ENCODE measurements at regions not wholly inside any gene's neighbourhood (a gene's known extent, or its start where the extent isn't known, plus 50 kb on each side); places are given as distances from the start of the nearest gene placed in this dataset.

GRCh38 chr1:222331340-222331739 is 216.6 kb downstream of the HHIPL2 start:
- peaks cover 13% of the 10 kb centered on the region for H3K27me3 ChIP-seq (ENCODE audit: low read depth)
- no peaks in the 10 kb centered on the region for H3K4me1 ChIP-seq
- no peak for TF ChIP-seq CTCF (IDR thresholded peaks at IDR 0.05; ENCODE audit: borderline replicate concordance)
- no peak overlapping the region for H3K4me3 ChIP-seq
- H3K36me3 ChIP-seq = no peaks in the 10 kb centered on the region
- H3K9me3 ChIP-seq (replicated peaks) = no peaks in the 10 kb centered on the region
- no peak overlapping the region for H3K27ac ChIP-seq (replicated peaks)
- DNase-seq = no peak
- intact Hi-C loops (cut with micrococcal nuclease) = no loop called here

DNA sequence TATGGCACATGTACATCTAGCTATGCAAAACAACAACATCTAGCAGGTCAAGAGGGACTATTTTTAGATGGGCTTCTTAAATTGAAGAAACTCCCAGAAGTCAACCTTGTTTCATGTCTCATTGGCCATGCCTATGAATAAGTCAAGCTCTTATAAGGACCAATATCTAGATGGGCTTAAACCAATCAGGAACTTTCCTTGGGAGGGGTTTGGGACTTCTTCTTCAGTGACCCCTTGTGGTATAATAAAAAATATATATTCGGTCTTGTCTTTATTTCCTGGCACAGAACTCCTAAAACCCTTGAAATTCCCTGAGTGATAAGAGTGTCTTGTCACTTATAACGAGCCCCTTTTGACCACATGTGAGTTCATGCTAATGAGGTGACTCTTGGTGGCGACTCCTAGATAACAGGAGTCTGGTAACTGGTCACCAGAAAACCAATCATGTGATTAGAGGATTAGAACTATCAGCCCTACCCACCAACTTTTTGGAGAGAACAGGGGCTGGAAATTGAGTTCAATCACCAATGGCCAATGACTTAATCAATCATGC is 218.3 kb downstream of the HHIPL2 start:
- H3K27me3 ChIP-seq (ENCODE audit: low read depth) = peaks cover 13% of the 10 kb centered on the region
- H3K4me1 ChIP-seq = no peaks in the 10 kb centered on the region
- no peaks in the 10 kb centered on the region for H3K9me3 ChIP-seq (replicated peaks)
- no peak for DNase-seq
- intact Hi-C loops (cut with micrococcal nuclease) = no loop called here
- TF ChIP-seq CTCF (IDR thresholded peaks at IDR 0.05; ENCODE audit: borderline replicate concordance) = no peak
- no peaks in the 10 kb centered on the region for H3K36me3 ChIP-seq
- H3K27ac ChIP-seq (replicated peaks) = no peak overlapping the region
- no peak overlapping the region for H3K4me3 ChIP-seq

DNA sequence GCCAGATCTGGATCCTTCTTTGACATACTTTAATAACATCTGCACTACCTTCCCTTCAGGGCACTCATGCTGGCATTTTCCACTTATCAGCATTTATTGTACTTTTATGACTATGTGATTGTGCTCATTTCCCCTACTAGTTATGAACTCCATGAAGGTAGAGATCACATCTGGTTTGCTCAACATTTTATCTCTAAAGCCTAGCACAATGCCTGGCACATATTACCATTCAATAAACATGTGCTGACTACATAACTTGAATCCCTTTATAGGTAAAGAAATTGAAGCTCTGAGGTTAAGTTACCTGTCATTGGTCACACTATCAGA is 221.2 kb downstream of the HHIPL2 start:
- no peak overlapping the region for H3K4me3 ChIP-seq

DNA sequence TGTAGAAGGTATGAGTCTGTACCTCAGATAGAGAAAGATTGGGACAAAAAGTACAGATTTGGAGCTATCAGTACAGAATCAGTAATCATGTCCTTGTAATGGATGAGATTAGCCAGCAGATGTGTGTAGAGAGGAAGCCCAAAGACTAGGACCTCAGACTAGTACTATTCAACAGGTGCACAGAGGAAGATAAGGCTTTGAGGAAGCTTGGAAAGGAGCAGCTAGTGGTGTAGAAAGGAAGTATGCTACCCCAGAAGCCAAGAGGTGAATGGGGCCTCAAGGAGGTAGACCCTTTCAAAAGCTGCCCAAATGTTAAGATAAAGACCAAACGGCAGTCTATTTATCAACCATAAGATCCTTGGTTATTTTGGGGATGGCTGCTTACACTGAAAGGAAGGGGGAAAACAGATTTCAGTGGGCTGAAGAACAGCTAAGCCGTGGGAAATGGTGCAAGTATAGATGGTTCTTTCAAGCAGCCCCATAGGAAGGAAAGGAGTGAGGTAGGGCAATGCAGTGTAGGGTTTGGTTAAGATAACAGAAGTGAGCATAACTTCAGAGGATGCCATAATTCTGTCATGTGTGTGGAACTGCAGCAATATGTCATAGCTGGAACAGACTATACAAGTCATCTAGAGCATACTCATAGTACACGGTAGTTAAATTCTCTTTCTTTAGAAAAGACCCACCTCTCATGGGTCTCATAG is 221.7 kb downstream of the HHIPL2 start:
- Histone ChIP-seq H3K27ac (replicated peaks) (no peak overlapping the region), H3K4me3 (no peak overlapping the region), H3K36me3 (no peaks in the 10 kb centered on the region), H3K27me3 (ENCODE audit: low read depth) (no peaks in the 10 kb centered on the region), H3K4me1 (no peaks in the 10 kb centered on the region), H3K9me3 (replicated peaks) (no peaks in the 10 kb centered on the region)
- TF ChIP-seq CTCF (IDR thresholded peaks at IDR 0.05; ENCODE audit: borderline replicate concordance) = no peak
- intact Hi-C loops (cut with micrococcal nuclease) = no loop called here
- no peak for DNase-seq

More for the DNA sequence above, 221.2 kb downstream of the HHIPL2 start:
- no peaks in the 10 kb centered on the region for H3K9me3 ChIP-seq (replicated peaks)
- H3K27me3 ChIP-seq (ENCODE audit: low read depth) = no peaks in the 10 kb centered on the region
- intact Hi-C loops (cut with micrococcal nuclease) = no loop called here
- TF ChIP-seq CTCF (IDR thresholded peaks at IDR 0.05; ENCODE audit: borderline replicate concordance) = no peak
- H3K27ac ChIP-seq (replicated peaks) = no peak overlapping the region
- no peak for DNase-seq
- H3K36me3 ChIP-seq = no peaks in the 10 kb centered on the region
- no peaks in the 10 kb centered on the region for H3K4me1 ChIP-seq

GRCh38 chr1:222325506-222325905 is 222.4 kb downstream of the HHIPL2 start:
- H3K4me3 ChIP-seq = no peak overlapping the region
- no peak overlapping the region for H3K27ac ChIP-seq (replicated peaks)
- no peak for TF ChIP-seq CTCF (IDR thresholded peaks at IDR 0.05; ENCODE audit: borderline replicate concordance)
- no peaks in the 10 kb centered on the region for H3K4me1 ChIP-seq
- H3K9me3 ChIP-seq (replicated peaks) = no peaks in the 10 kb centered on the region
- no peaks in the 10 kb centered on the region for H3K36me3 ChIP-seq
- DNase-seq = no peak
- intact Hi-C loops (cut with micrococcal nuclease) = no loop called here
- H3K27me3 ChIP-seq (ENCODE audit: low read depth) = no peaks in the 10 kb centered on the region
